GM12878 (cell line): ENCODE measurements at regions not wholly inside any gene's neighbourhood (a gene's known extent, or its start where the extent isn't known, plus 50 kb on each side); places are given as distances from the start of the nearest gene placed in this dataset.

Experiments used
- ATAC-seq: fragments of 200-7000 bp; cut with Tn5 transposase; 3 replicates; pipeline ENCODE4 v1.9.1; 2020; ENCODE audit warnings: mild to moderate bottlenecking, moderate library complexity
- BruUV-seq: library from RNA; stranded (reverse); fragments of 400-500 nt; replicated peaks from 2 replicates; lab custom pipeline; 2021; lab: Mats Ljungman, UMichigan
- CTCF ChIA-PET: fragments of 300-600 bp; sonication (Branson Sonifier 250); formaldehyde crosslinking; extraction: SDS; loops from one replicate; lab custom pipeline; 2021; ENCODE audit warnings: inconsistent platforms; lab: Yijun Ruan, JAX
- POLR2A ChIA-PET: fragments of 350-600 bp; formaldehyde crosslinking; extraction: SDS; loops from one replicate; lab custom pipeline; 2021; ENCODE audit warnings: inconsistent platforms; lab: Charles Lee
- RAD21 ChIA-PET: fragments of 300-600 bp; sonication (Branson Sonifier 250); formaldehyde crosslinking; loops from one replicate; lab custom pipeline; 2023; ENCODE audit warnings: antibody characterized with exemption; ENCODE audit not compliant: unreplicated experiment; lab: Charles Lee
- SMC1A ChIA-PET: fragments of 300-600 bp; sonication (Branson Sonifier 250); formaldehyde crosslinking; loops from one replicate; lab custom pipeline; 2023; ENCODE audit not compliant: unreplicated experiment, uncharacterized antibody; lab: Charles Lee
- DNase-seq: peaks from one replicate; pipeline ENCODE4 v3.0.0-alpha.2; 2011; ENCODE audit warnings: low read depth, low spot score
- FAIRE-seq: peaks from 3 replicates; lab custom pipeline; 2011; peaks lifted over from hg19 to GRCh38; lab: Jason Lieb, UNC
- H2AFZ ChIP-seq: 2 replicates; pipeline ENCODE4 v1.6.0; 2011; ENCODE audit warnings: low read depth, low read length, control low read depth; ENCODE audit not compliant: control insufficient read depth
- H3K27ac ChIP-seq: 2 replicates; pipeline ENCODE4 v1.5.1; 2011; ENCODE audit warnings: control low read depth; ENCODE audit not compliant: control insufficient read depth, insufficient read depth
- H3K27me3 ChIP-seq, 2 experiments: replicated peaks in 1 of 2; 2 replicates each; pipeline versions ENCODE4 v1.6.0 to v1.6.1; 2011; ENCODE audit warnings: low read length in 1 of 2; ENCODE audit not compliant: control insufficient read depth in 2 of 2, insufficient read depth in 2 of 2
- H3K36me3 ChIP-seq, 2 experiments: 2 replicates each; pipeline ENCODE4 v1.5.1; 2011; ENCODE audit warnings: low read length in 1 of 2; ENCODE audit not compliant: control insufficient read depth in 2 of 2, insufficient read depth in 2 of 2
- H3K4me1 ChIP-seq: 2 replicates; pipeline ENCODE4 v1.6.1; 2011; ENCODE audit warnings: mild to moderate bottlenecking, low read length, moderate library complexity, mixed read lengths; ENCODE audit not compliant: control insufficient read depth, insufficient read depth
- H3K4me2 ChIP-seq: 2 replicates; pipeline ENCODE4 v1.6.0; 2011; ENCODE audit warnings: control low read depth; ENCODE audit not compliant: control insufficient read depth, insufficient read depth
- H3K4me3 ChIP-seq: fragments of 200-600 bp; sonication (generic); 2 replicates; pipeline ENCODE4 v1.5.1; 2016
- H3K79me2 ChIP-seq: 2 replicates; pipeline ENCODE4 v1.6.0; 2011; ENCODE audit warnings: low read length; ENCODE audit not compliant: control insufficient read depth, insufficient read depth
- H3K9ac ChIP-seq: 2 replicates; pipeline ENCODE4 v1.8.0; 2011; ENCODE audit warnings: low read length, control low read depth, mixed read lengths; ENCODE audit not compliant: control insufficient read depth, insufficient read depth
- H3K9me3 ChIP-seq: replicated peaks from 3 replicates; pipeline ENCODE4 v1.5.1; 2011; ENCODE audit warnings: mild to moderate bottlenecking, low read length; ENCODE audit not compliant: control insufficient read depth, insufficient read depth
- H4K20me1 ChIP-seq: 2 replicates; pipeline ENCODE4 v1.6.0; 2011; ENCODE audit not compliant: control insufficient read depth, insufficient read depth
- BRCA1 ChIP-seq: IDR thresholded peaks from 2 replicates; pipeline ENCODE4 v1.6.1; 2011; ENCODE audit warnings: low read depth, low read length, improper control_type of control experiment
- DPF2 ChIP-seq: fragments of 450-650 bp; IDR thresholded peaks from 2 replicates; pipeline ENCODE4 v1.6.1; 2017; ENCODE audit warnings: mild to moderate bottlenecking
- E4F1 ChIP-seq: fragments of 450-650 bp; IDR thresholded peaks from 2 replicates; pipeline ENCODE4 v1.6.1; 2018; ENCODE audit warnings: borderline replicate concordance, mild to moderate bottlenecking; ENCODE audit not compliant: partially characterized antibody
- FOS ChIP-seq: IDR thresholded peaks from 3 replicates; pipeline ENCODE4 v1.6.1; 2011; ENCODE audit warnings: borderline replicate concordance; ENCODE audit not compliant: insufficient read length; ENCODE audit errors: extremely low read depth
- PAX5 ChIP-seq: IDR thresholded peaks from 2 replicates; pipeline ENCODE4 v1.6.1; 2011; ENCODE audit warnings: low read depth, low read length, borderline replicate concordance
- PBX3 ChIP-seq: IDR thresholded peaks from 2 replicates; pipeline ENCODE4 v1.6.1; 2011; ENCODE audit warnings: mild to moderate bottlenecking, low read depth, low read length, moderate library complexity; ENCODE audit not compliant: insufficient replicate concordance
- PML ChIP-seq: IDR thresholded peaks from 2 replicates; pipeline ENCODE4 v1.6.1; 2012; ENCODE audit warnings: low read length, inconsistent platforms
- SMARCA5 ChIP-seq: fragments of 450-650 bp; IDR thresholded peaks from 2 replicates; pipeline ENCODE4 v1.6.1; 2017; ENCODE audit warnings: mild to moderate bottlenecking
- TAF1 ChIP-seq: IDR thresholded peaks from 2 replicates; pipeline ENCODE4 v1.6.1; 2011; ENCODE audit warnings: mild to moderate bottlenecking, low read depth, low read length, borderline replicate concordance
- YBX1 ChIP-seq: fragments of 450-650 bp; IDR thresholded peaks from 2 replicates; pipeline ENCODE4 v1.6.1; 2016; ENCODE audit warnings: antibody characterized with exemption
- WGBS: methylation state at CpG from one replicate; pipeline ENCODE4 v1.1.6; 2016; ENCODE audit warnings: low lambda C conversion rate; ENCODE audit not compliant: insufficient replicate concordance, insufficient coverage; ENCODE audit errors: missing lambda C conversion rate; 5-methylcytosine and 5-hydroxymethylcytosine counted together
- in situ Hi-C: fragments of 300-500 bp; cut with MboI; formaldehyde crosslinking; loops from 9 replicates; pipeline ENCODE4 v1.14.3; 2018; ENCODE audit warnings: mixed read lengths
- intact Hi-C: fragments of 100-400 bp; cut with micrococcal nuclease; formaldehyde crosslinking; loops from one replicate; pipeline ENCODE4 v1.14.2; 2022; ENCODE audit not compliant: unreplicated experiment

GRCh38 chr2:61718965-61719364 is 134.9 kb downstream of the FAM161A start:
- TF ChIP-seq TAF1 = no peak
- TF ChIP-seq PAX5 = no peak
- no peak for TF ChIP-seq SMARCA5
- TF ChIP-seq FOS = no peak
- no peak for TF ChIP-seq BRCA1
- no peak for TF ChIP-seq YBX1
- no peak for TF ChIP-seq E4F1
- no peak for TF ChIP-seq DPF2
- no peak for TF ChIP-seq PML
- no peak for TF ChIP-seq PBX3
- no peak for ATAC-seq
- FAIRE-seq = no peak
- CTCF ChIA-PET = interaction anchor here (0.6 to 1.0 kb wide), 2 partner anchors 70 to 211 kb away, joined by 3 read pairs; no protein-coding TSS in a partner anchor
- Histone ChIP-seq H3K9me3 (no peaks in the 10 kb centered on the region), H3K36me3 (no peaks in the 10 kb centered on the region), H3K4me3 (no peak overlapping the region), H3K79me2 (no peaks in the 10 kb centered on the region), H4K20me1 (no peaks in the 10 kb centered on the region), H2AFZ (no peak overlapping the region), H3K27me3 (no peaks in the 10 kb centered on the region), H3K9ac (no peak overlapping the region), H3K27ac (no peak overlapping the region), H3K4me1 (no peaks in the 10 kb centered on the region), H3K4me2 (no peak overlapping the region)
- SMC1A ChIA-PET = interaction anchor here (1.2 kb wide), 1 partner anchor 61 kb away, joined by 4 read pairs; no protein-coding TSS in a partner anchor
- in situ Hi-C loops = no loop called here
- POLR2A ChIA-PET = no interaction called here
- 78% methylated on average over 5 of the region's 5 CpGs for WGBS
- RAD21 ChIA-PET = no interaction called here
- intact Hi-C loops = no loop called here
- no peak for DNase-seq
- no TSS peak for BruUV-seq
